ENCODE measurements at regions not wholly inside any gene's neighbourhood (a gene's known extent, or its start where the extent isn't known, plus 50 kb on each side); places are given as distances from the start of the nearest gene placed in this dataset.
A peak's percentile ranks its signal among the peaks of the same experiment; 100 is the strongest.
"Not testable (repeated sequence)": the region's sequence is repeated elsewhere in the genome, so short reads cannot be mapped to it uniquely, and the experiment has no call there.

- no peak for DNase-seq
- no peaks in the 10 kb centered on the region for H3K27me3 ChIP-seq
- no peak overlapping the region for H3K4me3 ChIP-seq
- H3K9me3 ChIP-seq = no peaks in the 10 kb centered on the region
- no peaks in the 10 kb centered on the region for H3K36me3 ChIP-seq
Measured at GRCh38 chr1:88579598-88579997, 104.5 kb upstream of the PKN2 start.

GRCh38 chr1:88581703-88582102, 102.4 kb upstream of the PKN2 start:
- no peak overlapping the region for H3K4me3 ChIP-seq
- DNase-seq = no peak
- no peaks in the 10 kb centered on the region for H3K36me3 ChIP-seq
- H3K9me3 ChIP-seq = peaks cover 3% of the 10 kb centered on the region; the same call in 1 of the 2 replicates
- H3K27me3 ChIP-seq = no peaks in the 10 kb centered on the region

- no peaks in the 10 kb centered on the region for H3K36me3 ChIP-seq
- no peak overlapping the region for H3K4me3 ChIP-seq
- no peaks in the 10 kb centered on the region for H3K27me3 ChIP-seq
- DNase-seq = no peak
- H3K9me3 ChIP-seq = no peaks in the 10 kb centered on the region
Measured at GRCh38 chr1:88593358-88593757, 90.7 kb upstream of the PKN2 start.

- Histone ChIP-seq H3K36me3 (no peaks in the 10 kb centered on the region), H3K9me3 (no peaks in the 10 kb centered on the region), H3K4me3 (no peak overlapping the region), H3K27me3 (no peaks in the 10 kb centered on the region)
- DNase-seq = no peak
Measured at GRCh38 chr1:88595355-88596002, 88.6 kb upstream of the PKN2 start.

DNA sequence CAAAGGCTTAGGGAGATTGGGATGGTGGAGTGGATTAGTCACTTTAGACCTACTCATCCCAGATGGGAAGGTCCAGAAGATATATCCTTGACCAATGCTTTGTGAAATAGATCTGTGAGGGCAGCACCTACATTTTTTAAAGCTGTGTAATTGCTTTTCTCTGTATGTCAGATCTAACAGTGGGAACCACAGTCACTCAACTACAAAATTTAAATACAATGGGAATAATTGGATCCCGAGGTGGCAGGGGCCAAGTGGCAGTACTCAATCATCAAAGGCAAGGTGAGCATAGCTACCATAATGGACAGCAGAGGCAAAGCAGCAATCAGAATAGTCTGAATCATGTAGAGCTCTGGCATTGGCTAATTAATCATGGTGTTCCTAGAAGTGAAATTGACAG, 86.1 kb upstream of the PKN2 start:
- H3K9me3 ChIP-seq, H3K27me3 ChIP-seq, DNase-seq, H3K4me3 ChIP-seq, H3K36me3 ChIP-seq: not testable (repeated sequence)

GRCh38 chr1:88608139-88608943, 75.7 kb upstream of the PKN2 start:
- Histone ChIP-seq H3K36me3 (no peaks in the 10 kb centered on the region), H3K9me3 (no peaks in the 10 kb centered on the region), H3K27me3 (no peaks in the 10 kb centered on the region), H3K4me3 (no peak overlapping the region)
- no peak for DNase-seq

DNA sequence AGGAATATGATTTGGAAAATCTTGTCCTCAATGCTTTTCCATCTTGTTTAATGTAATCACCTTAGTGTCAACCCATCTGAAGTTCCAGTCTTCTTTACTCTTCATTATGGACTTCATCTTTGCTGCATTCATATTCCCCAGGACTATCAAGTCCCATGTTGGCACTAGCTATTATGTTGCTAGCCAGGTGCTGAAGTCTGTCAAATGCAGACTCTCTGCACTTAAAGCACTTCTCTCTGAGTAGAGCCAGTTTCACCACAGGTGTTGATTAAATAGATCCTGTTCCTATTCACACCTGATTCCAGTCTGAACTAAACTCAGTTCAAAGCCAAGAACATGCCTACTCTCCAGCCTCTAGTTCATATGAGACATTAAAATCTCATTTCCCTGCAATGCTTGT, 75.0 kb upstream of the PKN2 start:
- Histone ChIP-seq H3K36me3 (no peaks in the 10 kb centered on the region), H3K4me3 (no peak overlapping the region), H3K27me3 (no peaks in the 10 kb centered on the region), H3K9me3 (no peaks in the 10 kb centered on the region)
- no peak for DNase-seq

DNA sequence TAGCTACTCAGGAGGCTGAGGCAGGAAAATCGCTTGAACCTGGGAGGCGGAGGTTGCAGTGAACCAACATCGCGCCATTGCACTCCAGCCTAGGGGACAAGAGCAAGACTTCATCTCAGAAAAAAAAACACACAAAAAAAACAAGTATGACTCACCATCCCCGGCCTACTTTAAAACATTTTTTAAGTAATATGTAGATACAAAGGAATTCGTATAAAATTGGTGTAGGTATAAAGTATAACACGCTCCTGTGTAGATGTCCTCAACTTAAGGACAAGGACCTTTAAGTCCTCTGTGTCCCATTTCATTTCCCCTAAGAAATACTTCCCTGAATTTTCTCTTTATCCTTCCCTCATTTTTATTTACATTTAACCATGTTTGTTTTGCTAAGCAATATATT, 73.4 kb upstream of the PKN2 start:
- no peak for DNase-seq
- Histone ChIP-seq H3K4me3 (no peak overlapping the region), H3K9me3 (no peaks in the 10 kb centered on the region), H3K36me3 (no peaks in the 10 kb centered on the region), H3K27me3 (no peaks in the 10 kb centered on the region)

DNA sequence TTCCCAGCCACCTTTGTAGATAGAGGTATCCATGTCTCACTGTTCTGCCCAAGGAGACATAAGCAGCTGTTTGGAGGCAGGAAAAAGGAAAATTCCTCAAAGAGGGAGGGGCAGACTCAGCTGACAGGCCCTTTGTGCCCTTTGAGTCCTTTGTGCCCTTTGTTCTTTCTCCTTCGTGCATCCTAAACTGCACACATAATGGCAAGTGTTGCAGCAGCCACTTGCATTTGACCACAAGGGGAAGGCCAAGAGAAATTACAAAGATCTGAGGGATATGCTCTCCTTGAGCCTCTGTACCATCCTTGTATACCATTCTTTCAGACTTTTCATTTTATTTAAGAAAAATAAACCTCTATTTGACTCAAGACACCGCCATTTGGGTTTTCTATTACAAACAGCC, 71.8 kb upstream of the PKN2 start:
- DNase-seq = no peak
- H3K4me3 ChIP-seq = no peak overlapping the region
- no peaks in the 10 kb centered on the region for H3K9me3 ChIP-seq
- H3K27me3 ChIP-seq = no peaks in the 10 kb centered on the region
- H3K36me3 ChIP-seq = no peaks in the 10 kb centered on the region

DNA sequence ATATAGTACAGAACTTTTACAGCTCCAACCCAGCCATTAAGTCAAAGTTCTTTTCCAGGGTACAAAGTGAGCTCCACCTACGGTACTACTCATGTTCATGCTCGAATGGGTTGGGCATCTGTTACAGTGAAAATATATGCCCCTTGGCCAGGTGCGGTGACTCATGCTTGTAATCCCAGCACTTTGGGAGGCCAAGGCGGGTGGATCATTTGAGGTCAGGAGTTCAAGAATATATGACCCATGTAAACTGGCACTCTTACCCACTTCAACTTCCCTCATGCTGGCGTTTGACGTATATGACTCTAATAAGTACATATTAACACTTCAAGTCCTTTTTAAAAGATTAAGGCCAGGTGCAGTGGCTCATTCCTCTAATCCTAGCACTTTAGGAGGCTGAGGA, 71.3 kb upstream of the PKN2 start:
- peak; percentile 5 for DNase-seq
- H3K4me3 ChIP-seq = no peak overlapping the region
- peaks cover under 1% of the 10 kb centered on the region; the same call in 1 of the 2 replicates for H3K9me3 ChIP-seq
- no peaks in the 10 kb centered on the region for H3K27me3 ChIP-seq
- H3K36me3 ChIP-seq = no peaks in the 10 kb centered on the region

DNA sequence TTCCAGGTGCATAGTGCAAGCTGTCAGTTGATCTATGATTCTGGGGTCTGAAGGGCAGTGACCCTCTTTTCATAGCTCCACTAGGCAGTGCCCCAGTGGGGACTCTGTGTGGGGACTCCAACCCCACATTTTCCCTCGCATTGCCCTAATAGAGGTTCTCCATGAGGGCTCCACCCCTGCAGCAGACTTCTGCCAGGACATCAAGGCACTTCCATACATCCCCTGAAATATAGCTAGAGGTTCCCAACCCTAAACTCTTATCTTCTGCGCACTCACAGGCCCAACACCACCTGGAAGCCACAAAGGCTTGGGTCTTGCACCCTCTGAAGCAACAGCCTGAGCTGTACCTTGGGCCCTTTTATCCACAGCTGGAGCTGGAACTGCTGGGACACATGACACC, 65.7 kb upstream of the PKN2 start:
- no peak for DNase-seq
- no peaks in the 10 kb centered on the region for H3K27me3 ChIP-seq

DNA sequence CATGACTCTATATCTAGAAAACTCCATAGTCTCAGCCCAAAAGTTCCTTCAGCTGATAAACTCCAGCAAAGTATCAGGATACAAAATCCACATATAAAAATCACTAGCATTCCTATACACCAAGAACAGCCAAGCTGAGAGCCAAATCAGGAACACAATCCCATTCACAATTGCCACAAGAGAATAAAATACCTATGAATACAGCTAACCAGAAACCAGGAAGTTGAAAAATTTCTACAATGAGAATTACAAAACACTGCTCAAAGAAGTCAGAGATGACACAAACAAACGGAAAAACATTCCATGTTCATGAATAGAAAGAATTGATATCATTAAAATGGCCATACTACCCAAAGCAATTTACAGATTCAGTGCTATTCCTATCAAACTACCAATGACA, 61.0 kb upstream of the PKN2 start:
- DNase-seq, H3K4me3 ChIP-seq, H3K27me3 ChIP-seq, H3K36me3 ChIP-seq, H3K9me3 ChIP-seq: not testable (repeated sequence)

More for the DNA sequence above, 65.7 kb upstream of the PKN2 start:
- H3K4me3 ChIP-seq = no peak overlapping the region
- no peaks in the 10 kb centered on the region for H3K36me3 ChIP-seq
- peaks cover 2% of the 10 kb centered on the region; the same call in 1 of the 2 replicates for H3K9me3 ChIP-seq
